Endothelial cell of umbilical vein (primary cell): ENCODE measurements at regions not wholly inside any gene's neighbourhood (a gene's known extent, or its start where the extent isn't known, plus 50 kb on each side); places are given as distances from the start of the nearest gene placed in this dataset.

Experiments used
- BruUV-seq: library from RNA; stranded (reverse); fragments of 400-500 nt; replicated peaks from 2 replicates; lab custom pipeline; 2021; lab: Mats Ljungman, UMichigan
- CTCF ChIA-PET: fragments of 300-600, 350-600 bp; sonication (Branson Sonifier 250); formaldehyde crosslinking; loops from one replicate; lab custom pipeline; 2021; ENCODE audit warnings: antibody characterized with exemption, inconsistent platforms; lab: Charles Lee
- POLR2A ChIA-PET: fragments of 300-600, 350-600 bp; sonication (Branson Sonifier 250); formaldehyde crosslinking; loops from one replicate; lab custom pipeline; 2021; ENCODE audit warnings: antibody characterized with exemption, inconsistent platforms; lab: Charles Lee
- DNase-seq: peaks from one replicate; pipeline ENCODE4 v3.0.0-alpha.2; 2011; ENCODE audit warnings: low read depth, low spot score
- FAIRE-seq: peaks from 2 replicates; lab custom pipeline; 2011; peaks lifted over from hg19 to GRCh38; lab: Jason Lieb, UNC
- H2AFZ ChIP-seq: 2 replicates; pipeline ENCODE4 v1.6.0; 2012; ENCODE audit warnings: low read depth, low read length, control low read depth, inconsistent platforms
- H3K27ac ChIP-seq: 2 replicates; pipeline ENCODE4 v1.5.1; 2011; ENCODE audit warnings: low read depth, mild to moderate bottlenecking, control low read depth, low read length, moderate library complexity; ENCODE audit not compliant: insufficient read depth
- H3K27me3 ChIP-seq, 2 experiments: 2 replicates each; pipeline versions ENCODE4 v1.6.0 to v1.6.1; 2011; ENCODE audit warnings: low read length in 2 of 2, mixed read lengths in 1 of 2; ENCODE audit not compliant: control insufficient read depth in 2 of 2, insufficient read depth in 2 of 2
- H3K36me3 ChIP-seq, 2 experiments: 2 replicates in 1 of 2; 3 replicates in 1 of 2; pipeline ENCODE4 v1.5.1; 2011; ENCODE audit warnings: low read length in 2 of 2, mild to moderate bottlenecking in 1 of 2, moderate library complexity in 1 of 2; ENCODE audit not compliant: control insufficient read depth in 2 of 2, insufficient read depth in 2 of 2; ENCODE audit errors: extremely low read depth in 1 of 2
- H3K4me1 ChIP-seq: 3 replicates; pipeline ENCODE4 v1.5.1; 2011; ENCODE audit warnings: mild to moderate bottlenecking, low read length; ENCODE audit not compliant: control insufficient read depth, insufficient read depth; ENCODE audit errors: extremely low read depth
- H3K4me2 ChIP-seq: 2 replicates; pipeline ENCODE4 v1.6.1; 2011; ENCODE audit warnings: low read length, control low read depth, mixed read lengths; ENCODE audit not compliant: insufficient read depth
- H3K4me3 ChIP-seq, 3 experiments: fragments of 200-600 bp in 1 of 3; sonication (generic), shearing (Covaris generic) in 1 of 3; replicated peaks in 1 of 3; 2 replicates each; pipeline ENCODE4 v1.5.1; 2011 to 2016; ENCODE audit warnings: control low read depth in 3 of 3, low read length in 3 of 3, mild to moderate bottlenecking in 2 of 3, inconsistent platforms in 1 of 3, low read depth in 1 of 3, moderate library complexity in 1 of 3; ENCODE audit not compliant: insufficient read depth in 1 of 3
- H3K79me2 ChIP-seq: 2 replicates; pipeline ENCODE4 v1.6.0; 2012; ENCODE audit warnings: low read length, inconsistent platforms; ENCODE audit not compliant: control insufficient read depth, insufficient read depth
- H3K9ac ChIP-seq: replicated peaks from 2 replicates; pipeline ENCODE3; 2011; ENCODE audit warnings: low read length, control low read depth; ENCODE audit not compliant: insufficient read depth; ENCODE audit errors: extremely low read depth
- H3K9me1 ChIP-seq: replicated peaks from 3 replicates; pipeline ENCODE4 v1.6.0; 2011; ENCODE audit warnings: mild to moderate bottlenecking, low read length; ENCODE audit not compliant: control insufficient read depth, insufficient read depth; ENCODE audit errors: extremely low read depth
- H3K9me3 ChIP-seq: replicated peaks from 2 replicates; pipeline ENCODE4 v1.5.1; 2012; ENCODE audit warnings: low read length, inconsistent platforms; ENCODE audit not compliant: control insufficient read depth, insufficient read depth
- H4K20me1 ChIP-seq: replicated peaks from 2 replicates; pipeline ENCODE3; 2011; ENCODE audit warnings: mild to moderate bottlenecking, low read length; ENCODE audit not compliant: control insufficient read depth, insufficient read depth; ENCODE audit errors: extremely low read depth
- EZH2 ChIP-seq: IDR thresholded peaks from 2 replicates; pipeline ENCODE4 v1.6.1; 2012; ENCODE audit warnings: borderline replicate concordance, low read depth, mild to moderate bottlenecking, moderate library complexity, low read length, inconsistent platforms; ENCODE audit not compliant: severe bottlenecking
- FOS ChIP-seq: IDR thresholded peaks from 2 replicates; pipeline ENCODE4 v1.6.1; 2011; ENCODE audit warnings: mild to moderate bottlenecking, low read length, moderate library complexity, borderline replicate concordance; ENCODE audit not compliant: insufficient read depth
- GATA2 ChIP-seq: IDR thresholded peaks from 2 replicates; pipeline ENCODE4 v1.7.0; 2011; ENCODE audit warnings: low read depth, mild to moderate bottlenecking, moderate library complexity, mixed read lengths, low read length; ENCODE audit not compliant: insufficient read length, insufficient read depth
- JUN ChIP-seq: IDR thresholded peaks from 2 replicates; pipeline ENCODE4 v1.6.1; 2011; ENCODE audit warnings: borderline replicate concordance, low read depth; ENCODE audit not compliant: insufficient read length, insufficient read depth
- MYC ChIP-seq: IDR thresholded peaks from one replicate; pipeline ENCODE4 v1.6.1; 2011; ENCODE audit warnings: mild to moderate bottlenecking, low read depth, low read length
- POLR2A ChIP-seq: IDR thresholded peaks from 2 replicates; pipeline ENCODE4 v1.6.1; 2012; ENCODE audit warnings: low read depth, mild to moderate bottlenecking, control low read depth, low read length
- POLR2AphosphoS5 ChIP-seq: IDR thresholded peaks from 2 replicates; pipeline ENCODE4 v1.6.1; 2012; ENCODE audit warnings: low read depth, mild to moderate bottlenecking, control low read depth, low read length, moderate library complexity; ENCODE audit not compliant: insufficient read depth
- dilution Hi-C: fragments of 300-500 bp; cut with MboI; formaldehyde crosslinking; loops from one replicate; pipeline ENCODE4 v1.15.0; 2019; ENCODE audit warnings: low sequenced_read_pairs; ENCODE audit not compliant: extremely low pct_ligation_motif_present
- intact Hi-C: fragments of 100-400 bp; cut with micrococcal nuclease; formaldehyde crosslinking; loops from one replicate; pipeline ENCODE4 v1.10.0; 2022
- TF ChIP-seq, protein P1 (sequence below), 2 donors: IDR thresholded peaks; 1 replicate in 1 of 2; 2 replicates in 1 of 2; pipeline ENCODE4 v1.5.1; 2011; ENCODE audit warnings: low read length in 2 of 2, mild to moderate bottlenecking in 2 of 2, moderate library complexity in 2 of 2, control low read depth in 1 of 2, inconsistent platforms in 1 of 2, low read depth in 1 of 2; ENCODE audit not compliant: insufficient read depth in 1 of 2; ENCODE audit errors: extremely low read depth in 1 of 2
- TF ChIP-seq, protein P2 (sequence below): IDR thresholded peaks from 2 replicates; pipeline ENCODE4 v1.6.1; 2011; ENCODE audit not compliant: insufficient read depth, insufficient read length

DNA sequence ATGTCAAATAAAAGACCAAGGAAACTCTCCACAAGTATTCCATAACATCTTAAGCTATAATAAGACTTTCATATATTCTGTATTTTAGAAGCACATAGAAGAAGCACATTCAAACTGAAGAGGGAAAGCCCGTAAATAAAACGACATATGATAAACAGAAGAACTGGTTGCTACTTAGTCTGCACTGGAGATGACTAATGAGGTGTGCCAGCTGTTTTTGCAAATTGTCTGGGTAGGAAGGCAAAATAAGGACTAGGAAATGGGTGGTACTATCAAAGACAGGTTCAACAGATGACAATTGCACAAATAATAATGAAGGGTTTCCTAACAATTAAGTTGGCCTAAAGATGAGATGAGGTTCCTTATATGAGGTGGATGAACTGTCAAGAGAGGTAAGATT lies 593.2 kb upstream of the CCDC179 start:
- Histone ChIP-seq H3K9me3 (no peaks in the 10 kb centered on the region), H3K9me1 (no peaks in the 10 kb centered on the region), H4K20me1 (no peaks in the 10 kb centered on the region), H3K9ac (no peak overlapping the region), H3K4me2 (no peak overlapping the region), H3K4me1 (no peaks in the 10 kb centered on the region), H3K36me3 (no peaks in the 10 kb centered on the region), H3K27ac (no peak overlapping the region), H3K4me3 (no peak overlapping the region), H3K79me2 (no peaks in the 10 kb centered on the region), H2AFZ (no peak overlapping the region), H3K27me3 (no peaks in the 10 kb centered on the region)
- CTCF ChIA-PET, result no interaction called here
- DNase-seq (no peak), FAIRE-seq (no peak)
- dilution Hi-C loops (no loop called here), intact Hi-C loops (no loop called here)
- POLR2A ChIA-PET, result no interaction called here
- TF ChIP-seq POLR2AphosphoS5 (no peak), GATA2 (no peak), POLR2A (no peak), JUN (no peak), FOS (no peak), EZH2 (no peak), MYC (no peak)
- TF ChIP-seq, protein P1, sequence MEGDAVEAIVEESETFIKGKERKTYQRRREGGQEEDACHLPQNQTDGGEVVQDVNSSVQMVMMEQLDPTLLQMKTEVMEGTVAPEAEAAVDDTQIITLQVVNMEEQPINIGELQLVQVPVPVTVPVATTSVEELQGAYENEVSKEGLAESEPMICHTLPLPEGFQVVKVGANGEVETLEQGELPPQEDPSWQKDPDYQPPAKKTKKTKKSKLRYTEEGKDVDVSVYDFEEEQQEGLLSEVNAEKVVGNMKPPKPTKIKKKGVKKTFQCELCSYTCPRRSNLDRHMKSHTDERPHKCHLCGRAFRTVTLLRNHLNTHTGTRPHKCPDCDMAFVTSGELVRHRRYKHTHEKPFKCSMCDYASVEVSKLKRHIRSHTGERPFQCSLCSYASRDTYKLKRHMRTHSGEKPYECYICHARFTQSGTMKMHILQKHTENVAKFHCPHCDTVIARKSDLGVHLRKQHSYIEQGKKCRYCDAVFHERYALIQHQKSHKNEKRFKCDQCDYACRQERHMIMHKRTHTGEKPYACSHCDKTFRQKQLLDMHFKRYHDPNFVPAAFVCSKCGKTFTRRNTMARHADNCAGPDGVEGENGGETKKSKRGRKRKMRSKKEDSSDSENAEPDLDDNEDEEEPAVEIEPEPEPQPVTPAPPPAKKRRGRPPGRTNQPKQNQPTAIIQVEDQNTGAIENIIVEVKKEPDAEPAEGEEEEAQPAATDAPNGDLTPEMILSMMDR (IDR thresholded peaks at IDR 0.05; ENCODE audit: extremely low read depth in 1 of 2, insufficient read depth in 1 of 2, low read depth in 1 of 2, low read length in 2 of 2), result no peak
- TF ChIP-seq, protein P2, sequence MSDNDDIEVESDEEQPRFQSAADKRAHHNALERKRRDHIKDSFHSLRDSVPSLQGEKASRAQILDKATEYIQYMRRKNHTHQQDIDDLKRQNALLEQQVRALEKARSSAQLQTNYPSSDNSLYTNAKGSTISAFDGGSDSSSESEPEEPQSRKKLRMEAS, result no peak
- BruUV-seq, result no TSS peak
